Neural cell (in vitro differentiated cells): ENCODE measurements at regions not wholly inside any gene's neighbourhood (a gene's known extent, or its start where the extent isn't known, plus 50 kb on each side); places are given as distances from the start of the nearest gene placed in this dataset.

Experiments
- EP300 ChIP-seq: fragments of 450-650 bp; conservative IDR thresholded peaks from 2 replicates; pipeline ENCODE4 v1.6.1; 2014; ENCODE audit warnings: antibody characterized with exemption, mild to moderate bottlenecking, moderate library complexity; ENCODE audit not compliant: poor library complexity, severe bottlenecking
- EZH2 ChIP-seq: fragments of 200-600, 300-800 bp; shearing (Covaris generic), sonication (generic); IDR thresholded peaks from 2 replicates; pipeline ENCODE4 v1.6.1; 2014; ENCODE audit warnings: antibody characterized with exemption, low read length, borderline replicate concordance, mild to moderate bottlenecking; ENCODE audit not compliant: insufficient read depth, poor library complexity, severe bottlenecking
- RAD21 ChIP-seq: fragments of 450-650 bp; conservative IDR thresholded peaks from 2 replicates; pipeline ENCODE4 v1.6.1; 2014; ENCODE audit warnings: antibody characterized with exemption, mild to moderate bottlenecking, moderate library complexity
- TF ChIP-seq, protein P1 (sequence below): fragments of 450-650 bp; IDR thresholded peaks from 2 replicates; pipeline ENCODE4 v1.5.1; 2014; ENCODE audit warnings: antibody characterized with exemption, mild to moderate bottlenecking, moderate library complexity; ENCODE audit not compliant: poor library complexity, severe bottlenecking
- TF ChIP-seq, protein P2 (sequence below): IDR thresholded peaks from 2 replicates; pipeline ENCODE4 v1.6.1; 2012; ENCODE audit warnings: borderline replicate concordance

DNA sequence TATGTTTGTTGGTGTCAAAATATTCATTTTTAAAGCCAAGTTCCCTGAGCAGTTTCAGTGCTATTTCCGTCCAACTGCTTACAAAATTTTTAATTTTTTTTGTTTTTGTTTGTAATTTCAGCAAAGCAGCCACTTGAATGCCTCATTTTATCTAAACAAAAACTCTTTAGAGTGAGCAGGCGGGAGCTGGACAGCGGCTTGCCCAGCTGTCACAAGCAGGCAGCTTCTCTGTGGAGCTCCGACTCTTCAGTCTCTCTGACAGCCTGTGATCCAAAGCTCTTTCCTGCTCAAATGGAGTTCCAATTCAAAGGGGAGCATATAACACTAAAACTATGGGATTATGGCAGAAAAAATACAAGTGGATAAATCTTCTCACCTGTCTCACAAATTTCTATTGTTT, 618.3 kb upstream of the PCDH20 start:
- TF ChIP-seq, protein P1, sequence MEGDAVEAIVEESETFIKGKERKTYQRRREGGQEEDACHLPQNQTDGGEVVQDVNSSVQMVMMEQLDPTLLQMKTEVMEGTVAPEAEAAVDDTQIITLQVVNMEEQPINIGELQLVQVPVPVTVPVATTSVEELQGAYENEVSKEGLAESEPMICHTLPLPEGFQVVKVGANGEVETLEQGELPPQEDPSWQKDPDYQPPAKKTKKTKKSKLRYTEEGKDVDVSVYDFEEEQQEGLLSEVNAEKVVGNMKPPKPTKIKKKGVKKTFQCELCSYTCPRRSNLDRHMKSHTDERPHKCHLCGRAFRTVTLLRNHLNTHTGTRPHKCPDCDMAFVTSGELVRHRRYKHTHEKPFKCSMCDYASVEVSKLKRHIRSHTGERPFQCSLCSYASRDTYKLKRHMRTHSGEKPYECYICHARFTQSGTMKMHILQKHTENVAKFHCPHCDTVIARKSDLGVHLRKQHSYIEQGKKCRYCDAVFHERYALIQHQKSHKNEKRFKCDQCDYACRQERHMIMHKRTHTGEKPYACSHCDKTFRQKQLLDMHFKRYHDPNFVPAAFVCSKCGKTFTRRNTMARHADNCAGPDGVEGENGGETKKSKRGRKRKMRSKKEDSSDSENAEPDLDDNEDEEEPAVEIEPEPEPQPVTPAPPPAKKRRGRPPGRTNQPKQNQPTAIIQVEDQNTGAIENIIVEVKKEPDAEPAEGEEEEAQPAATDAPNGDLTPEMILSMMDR, result no peak
- TF ChIP-seq RAD21 (no peak), EZH2 (no peak), EP300 (no peak)
- TF ChIP-seq, protein P2, sequence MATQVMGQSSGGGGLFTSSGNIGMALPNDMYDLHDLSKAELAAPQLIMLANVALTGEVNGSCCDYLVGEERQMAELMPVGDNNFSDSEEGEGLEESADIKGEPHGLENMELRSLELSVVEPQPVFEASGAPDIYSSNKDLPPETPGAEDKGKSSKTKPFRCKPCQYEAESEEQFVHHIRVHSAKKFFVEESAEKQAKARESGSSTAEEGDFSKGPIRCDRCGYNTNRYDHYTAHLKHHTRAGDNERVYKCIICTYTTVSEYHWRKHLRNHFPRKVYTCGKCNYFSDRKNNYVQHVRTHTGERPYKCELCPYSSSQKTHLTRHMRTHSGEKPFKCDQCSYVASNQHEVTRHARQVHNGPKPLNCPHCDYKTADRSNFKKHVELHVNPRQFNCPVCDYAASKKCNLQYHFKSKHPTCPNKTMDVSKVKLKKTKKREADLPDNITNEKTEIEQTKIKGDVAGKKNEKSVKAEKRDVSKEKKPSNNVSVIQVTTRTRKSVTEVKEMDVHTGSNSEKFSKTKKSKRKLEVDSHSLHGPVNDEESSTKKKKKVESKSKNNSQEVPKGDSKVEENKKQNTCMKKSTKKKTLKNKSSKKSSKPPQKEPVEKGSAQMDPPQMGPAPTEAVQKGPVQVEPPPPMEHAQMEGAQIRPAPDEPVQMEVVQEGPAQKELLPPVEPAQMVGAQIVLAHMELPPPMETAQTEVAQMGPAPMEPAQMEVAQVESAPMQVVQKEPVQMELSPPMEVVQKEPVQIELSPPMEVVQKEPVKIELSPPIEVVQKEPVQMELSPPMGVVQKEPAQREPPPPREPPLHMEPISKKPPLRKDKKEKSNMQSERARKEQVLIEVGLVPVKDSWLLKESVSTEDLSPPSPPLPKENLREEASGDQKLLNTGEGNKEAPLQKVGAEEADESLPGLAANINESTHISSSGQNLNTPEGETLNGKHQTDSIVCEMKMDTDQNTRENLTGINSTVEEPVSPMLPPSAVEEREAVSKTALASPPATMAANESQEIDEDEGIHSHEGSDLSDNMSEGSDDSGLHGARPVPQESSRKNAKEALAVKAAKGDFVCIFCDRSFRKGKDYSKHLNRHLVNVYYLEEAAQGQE, result no peak
